BLaER1 treated with 17β-estradiol and CSF1 and Interleukin-3, amounts not matched to agents 10 nM and 100 nM (cell line): ENCODE measurements at regions not wholly inside any gene's neighbourhood (a gene's known extent, or its start where the extent isn't known, plus 50 kb on each side); places are given as distances from the start of the nearest gene placed in this dataset.
"Not testable (repeated sequence)": the region's sequence is repeated elsewhere in the genome, so short reads cannot be mapped to it uniquely, and the experiment has no call there.

ENCODE experiments used
- H3K27ac ChIP-seq, 11 experiments: shearing (Covaris generic); formaldehyde crosslinking; 2 replicates each; pipeline ENCODE4 v1.8.1; 2022
- H3K27me3 ChIP-seq, 11 experiments: shearing (Covaris generic); formaldehyde crosslinking; 2 replicates each; pipeline ENCODE4 v1.8.1; 2022
- H3K36me3 ChIP-seq, 11 experiments: shearing (Covaris generic); formaldehyde crosslinking; 2 replicates each; pipeline ENCODE4 v1.8.1; 2022
- H3K4me1 ChIP-seq, 10 experiments: shearing (Covaris generic); formaldehyde crosslinking; 2 replicates each; pipeline ENCODE4 v1.8.1; 2022
- H3K4me2 ChIP-seq, 11 experiments: shearing (Covaris generic); formaldehyde crosslinking; 2 replicates each; pipeline ENCODE4 v1.8.1; 2022
- H3K4me3 ChIP-seq, 10 experiments: shearing (Covaris generic); formaldehyde crosslinking; 2 replicates each; pipeline ENCODE4 v1.8.1; 2022
- H3K9ac ChIP-seq, 11 experiments: shearing (Covaris generic); formaldehyde crosslinking; 2 replicates each; pipeline ENCODE4 v1.8.1; 2022
- H3K9me3 ChIP-seq, 11 experiments: shearing (Covaris generic); formaldehyde crosslinking; replicated peaks in 1 of 11; 2 replicates each; pipeline ENCODE4 v1.8.1; 2022
- H4K20me1 ChIP-seq, 11 experiments: shearing (Covaris generic); formaldehyde crosslinking; 2 replicates each; pipeline ENCODE4 v1.8.1; 2022
- Cebpa-rat ChIP-seq, 11 experiments: shearing (Covaris generic); IDR thresholded peaks; 2 replicates each; pipeline ENCODE4 v1.8.1; 2022

DNA sequence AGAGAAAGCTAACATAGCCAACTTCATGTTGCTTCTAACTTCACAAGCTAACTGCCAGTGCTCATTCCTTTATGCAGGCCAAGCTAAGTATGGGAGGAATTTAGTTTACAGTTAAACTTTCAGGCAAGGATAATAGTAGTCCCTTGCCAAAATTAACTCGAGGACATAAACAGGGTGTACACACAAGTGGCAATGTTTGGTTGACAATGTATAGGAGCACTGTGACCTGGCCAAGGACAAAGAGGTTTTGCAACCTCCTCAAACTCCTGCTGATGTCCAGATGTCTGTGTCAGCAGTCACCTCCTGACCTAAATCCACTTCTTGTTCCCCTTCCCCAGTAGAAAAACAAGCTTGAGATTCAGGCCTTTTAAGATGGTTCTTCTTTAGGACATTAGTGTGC lies 494.6 kb upstream of the KLF6 start:
- Histone ChIP-seq H3K27me3 (no peaks in the 10 kb centered on the region), H3K9ac (no peak overlapping the region), H3K4me2 (peak overlapping the region in 3 of 11 experiments; percentile 2 to 62 (median 49); a peak in 4 of 22 replicates), H3K36me3 (no peaks in the 10 kb centered on the region), H3K9me3 (no peaks in the 10 kb centered on the region; a peak in 1 of 22 replicates), H3K27ac (peak overlapping the region in 3 of 11 experiments; percentile 8 to 39 (median 30); a peak in 2 of 22 replicates), H3K4me3 (no peak overlapping the region), H3K4me1 (peaks cover 0 to 29% (median 5%) of the 10 kb centered on the region in 10 experiments; a peak in 7 of 20 replicates), H4K20me1 (no peaks in the 10 kb centered on the region)
- no peak for TF ChIP-seq Cebpa-rat (IDR thresholded peaks at IDR 0.05)

GRCh38 chr10:4278186-4278585 lies 493.2 kb upstream of the KLF6 start:
- H3K27me3 ChIP-seq = no peaks in the 10 kb centered on the region
- no peak overlapping the region for H3K27ac ChIP-seq
- no peak overlapping the region for H3K4me3 ChIP-seq
- no peaks in the 10 kb centered on the region; a peak in 1 of 22 replicates for H3K9me3 ChIP-seq
- TF ChIP-seq Cebpa-rat (IDR thresholded peaks at IDR 0.05) = no peak
- peaks cover 0 to 29% (median 5%) of the 10 kb centered on the region in 10 experiments; a peak in 7 of 20 replicates for H3K4me1 ChIP-seq
- H3K9ac ChIP-seq = no peak overlapping the region
- H3K4me2 ChIP-seq = no peak overlapping the region
- H3K36me3 ChIP-seq = no peaks in the 10 kb centered on the region
- H4K20me1 ChIP-seq = no peaks in the 10 kb centered on the region

GRCh38 chr10:4276151-4276550 lies 491.1 kb upstream of the KLF6 start:
- no peaks in the 10 kb centered on the region; a peak in 1 of 22 replicates for H3K9me3 ChIP-seq
- H3K36me3 ChIP-seq = no peaks in the 10 kb centered on the region
- H3K27me3 ChIP-seq = no peaks in the 10 kb centered on the region
- H3K9ac ChIP-seq = no peak overlapping the region
- no peaks in the 10 kb centered on the region for H4K20me1 ChIP-seq
- no peak overlapping the region for H3K4me2 ChIP-seq
- H3K4me1 ChIP-seq = peaks cover 0 to 29% (median under 1%) of the 10 kb centered on the region in 10 experiments; a peak in 7 of 20 replicates
- no peak overlapping the region for H3K27ac ChIP-seq
- H3K4me3 ChIP-seq = no peak overlapping the region
- TF ChIP-seq Cebpa-rat (IDR thresholded peaks at IDR 0.05) = no peak

GRCh38 chr10:4274671-4275070 lies 489.7 kb upstream of the KLF6 start:
- not testable (repeated sequence) for H3K27me3 ChIP-seq, H4K20me1 ChIP-seq, H3K4me3 ChIP-seq, H3K9ac ChIP-seq, H3K9me3 ChIP-seq, H3K27ac ChIP-seq, H3K36me3 ChIP-seq, H3K4me2 ChIP-seq
- peaks cover 0 to 30% (median 9%) of the 10 kb centered on the region in 10 experiments; a peak in 16 of 20 replicates for H3K4me1 ChIP-seq

DNA sequence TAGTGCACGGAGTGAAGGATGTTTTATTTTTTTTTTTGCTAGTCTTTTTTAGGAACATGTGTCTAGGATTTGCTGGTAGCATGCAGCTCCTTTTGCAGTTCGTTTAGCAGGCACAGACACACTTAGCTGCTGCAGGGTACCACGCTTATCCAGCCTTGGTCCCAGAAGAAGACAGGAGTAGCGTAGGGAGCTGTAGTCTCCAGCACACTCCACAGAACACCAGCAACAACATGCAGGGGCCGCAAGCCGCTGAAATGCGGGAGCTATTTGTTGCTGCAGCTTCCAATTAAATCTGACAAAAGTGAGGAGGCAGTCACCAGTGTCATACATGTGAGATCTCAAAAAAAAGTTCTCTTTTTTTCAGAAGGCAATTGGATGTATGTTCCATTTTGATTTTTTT lies 486.2 kb upstream of the KLF6 start:
- H3K4me1 ChIP-seq = peaks cover 0 to 56% (median 9%) of the 10 kb centered on the region in 10 experiments; a peak in 16 of 20 replicates
- H3K36me3 ChIP-seq = no peaks in the 10 kb centered on the region
- peaks cover 0 to 10% (median 0%) of the 10 kb centered on the region in 11 experiments; a peak in 7 of 22 replicates for H3K9me3 ChIP-seq
- H4K20me1 ChIP-seq = no peaks in the 10 kb centered on the region
- H3K4me3 ChIP-seq = no peak overlapping the region
- no peak overlapping the region for H3K9ac ChIP-seq
- H3K27me3 ChIP-seq = no peaks in the 10 kb centered on the region
- no peak for TF ChIP-seq Cebpa-rat (IDR thresholded peaks at IDR 0.05)
- H3K4me2 ChIP-seq = peak overlapping the region in 2 of 11 experiments; percentile 25 to 64; a peak in 3 of 22 replicates
- no peak overlapping the region for H3K27ac ChIP-seq

DNA sequence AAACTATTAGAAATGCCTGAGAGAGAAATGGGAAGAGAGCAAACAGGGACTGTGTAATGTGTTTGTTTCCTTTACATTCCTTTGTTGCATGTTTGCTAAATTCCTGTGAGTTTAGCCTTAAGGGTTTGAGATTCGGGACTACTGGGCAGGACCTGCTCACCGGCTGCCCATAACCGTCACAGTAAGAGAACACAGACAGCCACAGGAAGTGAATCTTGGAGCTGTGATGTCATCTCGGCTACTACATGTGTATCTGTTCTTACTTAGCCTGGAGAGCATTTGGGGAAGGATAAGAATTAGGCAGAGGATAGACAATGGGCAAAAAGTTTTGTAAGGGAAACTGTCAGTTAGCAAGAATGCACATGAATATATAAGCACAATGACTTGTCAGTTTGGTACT lies 485.1 kb upstream of the KLF6 start:
- Histone ChIP-seq H3K4me3 (no peak overlapping the region), H3K27ac (peak overlapping the region in 3 of 11 experiments; percentile 13 to 45 (median 19); a peak in 2 of 22 replicates), H3K36me3 (no peaks in the 10 kb centered on the region), H3K9me3 (peaks cover 0 to 10% (median 0%) of the 10 kb centered on the region in 11 experiments; a peak in 7 of 22 replicates), H3K4me1 (peaks cover 0 to 62% (median 9%) of the 10 kb centered on the region in 10 experiments; a peak in 16 of 20 replicates), H3K4me2 (peak overlapping the region in 8 of 11 experiments; percentile 24 to 64 (median 38); a peak in 13 of 22 replicates), H4K20me1 (no peaks in the 10 kb centered on the region), H3K27me3 (no peaks in the 10 kb centered on the region), H3K9ac (peak overlapping the region in 2 of 11 experiments; percentile 3 to 53; a peak in 1 of 22 replicates)
- no peak for TF ChIP-seq Cebpa-rat (IDR thresholded peaks at IDR 0.05)

DNA sequence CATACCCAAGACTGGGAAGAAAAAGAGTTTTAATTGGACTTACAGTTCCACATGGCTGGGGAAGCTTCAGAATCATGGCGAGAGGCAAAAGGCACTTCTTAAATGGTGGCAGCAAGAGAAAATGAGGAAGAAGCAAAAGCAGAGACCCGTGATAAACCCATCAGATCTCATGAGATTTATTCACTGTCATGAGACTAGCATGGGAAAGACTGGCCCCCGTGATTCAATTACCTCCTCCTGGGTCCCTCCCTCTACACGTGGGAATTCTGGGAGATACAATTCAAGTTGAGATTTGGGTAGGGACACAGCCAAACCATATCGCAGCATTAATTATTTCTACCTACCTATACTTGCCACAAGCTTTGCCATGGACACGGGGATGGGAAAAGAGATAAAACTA lies 483.5 kb upstream of the KLF6 start:
- not testable (repeated sequence) for H3K27ac ChIP-seq, H3K36me3 ChIP-seq, H3K4me3 ChIP-seq, H3K9me3 ChIP-seq, H4K20me1 ChIP-seq, H3K27me3 ChIP-seq, H3K9ac ChIP-seq
- Histone ChIP-seq H3K4me1 (peaks cover 0 to 62% (median 9%) of the 10 kb centered on the region in 10 experiments; a peak in 16 of 20 replicates), H3K4me2 (peak overlapping the region in 2 of 11 experiments; percentile 30 to 46; a peak in 4 of 22 replicates)

DNA sequence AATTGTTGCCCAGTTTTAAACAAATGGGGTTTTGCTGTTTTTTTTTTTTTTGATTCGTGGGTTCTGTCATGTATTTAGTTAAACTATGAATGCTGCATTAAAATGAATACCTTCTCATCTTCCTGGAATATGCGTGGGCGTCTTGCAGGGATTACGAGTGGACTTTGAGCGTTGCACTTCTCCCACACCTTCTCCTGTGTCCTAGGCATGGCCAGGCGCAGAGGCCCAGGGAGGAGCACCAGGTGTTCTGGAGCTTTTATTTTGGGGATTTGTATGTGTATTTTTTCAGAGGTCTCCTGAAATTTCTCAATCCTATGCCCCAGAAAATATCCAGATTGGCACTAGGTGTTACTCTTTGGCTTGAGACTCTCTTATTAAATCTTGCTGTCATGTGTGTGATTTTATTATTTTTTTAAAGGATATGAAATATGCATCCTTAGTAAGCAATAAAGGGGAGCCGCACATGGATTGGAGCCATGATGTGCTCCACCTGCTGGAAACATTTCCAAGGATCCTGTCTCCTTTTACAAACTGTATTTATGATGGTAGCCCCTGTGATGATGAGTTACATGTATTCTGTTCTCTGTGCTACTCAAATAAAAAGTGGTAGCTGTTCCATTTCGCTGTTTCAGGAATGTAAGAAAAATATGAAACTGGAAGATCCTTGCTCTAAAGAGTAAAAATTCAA lies 482.2 kb upstream of the KLF6 start:
- Histone ChIP-seq H3K9me3 (peaks cover 0 to 10% (median 0%) of the 10 kb centered on the region in 11 experiments; a peak in 6 of 22 replicates), H3K27ac (no peak overlapping the region), H3K36me3 (no peaks in the 10 kb centered on the region), H4K20me1 (no peaks in the 10 kb centered on the region), H3K4me2 (peak overlapping the region in 3 of 11 experiments; percentile 26 to 61 (median 51); a peak in 3 of 22 replicates), H3K4me3 (no peak overlapping the region), H3K9ac (no peak overlapping the region), H3K4me1 (peaks cover 0 to 62% (median 9%) of the 10 kb centered on the region in 10 experiments; a peak in 16 of 20 replicates), H3K27me3 (no peaks in the 10 kb centered on the region)
- TF ChIP-seq Cebpa-rat (IDR thresholded peaks at IDR 0.05) = no peak; a peak in 1 of 22 replicates

DNA sequence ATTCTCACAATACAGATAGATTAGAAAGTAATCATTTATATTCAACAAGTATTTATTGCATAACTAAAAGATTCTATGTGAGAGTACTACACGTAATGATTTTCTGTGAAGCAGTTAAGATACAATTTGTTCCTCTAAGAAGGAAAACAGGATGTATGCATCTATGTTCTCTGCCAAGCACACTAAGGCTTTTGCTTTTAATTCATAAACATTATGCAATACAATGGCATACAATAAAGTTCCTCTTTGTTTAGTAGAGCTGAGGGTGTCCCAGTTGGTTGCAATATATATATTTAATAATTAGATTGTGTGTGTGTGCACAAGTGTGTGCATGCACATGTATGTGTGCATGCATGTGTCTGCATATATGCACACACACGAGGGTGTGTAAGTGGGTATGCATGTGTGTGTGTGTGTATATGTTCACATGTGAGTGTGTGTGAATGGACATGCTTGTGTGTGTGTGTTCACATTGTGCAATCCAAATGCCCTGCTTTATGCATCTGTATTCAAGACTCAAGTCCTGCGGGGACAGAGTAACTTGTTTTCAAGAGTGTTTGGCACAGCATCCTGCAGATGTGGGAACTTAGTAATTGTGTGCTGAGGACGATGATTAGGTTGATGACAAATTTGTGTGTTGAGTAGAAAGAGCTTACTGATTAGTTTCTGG lies 481.5 kb upstream of the KLF6 start:
- H3K27me3 ChIP-seq = no peaks in the 10 kb centered on the region
- H3K4me2 ChIP-seq = peak overlapping the region in 3 of 11 experiments; percentile 26 to 61 (median 51); a peak in 6 of 22 replicates
- H4K20me1 ChIP-seq = no peaks in the 10 kb centered on the region
- no peaks in the 10 kb centered on the region for H3K36me3 ChIP-seq
- no peak overlapping the region for H3K27ac ChIP-seq
- no peak overlapping the region for H3K9ac ChIP-seq
- peaks cover 0 to 10% (median 0%) of the 10 kb centered on the region in 11 experiments; a peak in 6 of 22 replicates for H3K9me3 ChIP-seq
- H3K4me3 ChIP-seq = no peak overlapping the region
- H3K4me1 ChIP-seq = peaks cover 0 to 60% (median 9%) of the 10 kb centered on the region in 10 experiments; a peak in 16 of 20 replicates
- TF ChIP-seq Cebpa-rat (IDR thresholded peaks at IDR 0.05) = peak in 2 of 11 experiments; percentile 11 to 24; a peak in 1 of 22 replicates
